Body of pancreas (tissue), 4 donors: ENCODE measurements at regions not wholly inside any gene's neighbourhood (a gene's known extent, or its start where the extent isn't known, plus 50 kb on each side); places are given as distances from the start of the nearest gene placed in this dataset.

ENCODE experiments used
- ATAC-seq: fragments of 150-250 bp; one replicate; pipeline ENCODE4 v1.9.1; 2016
- DNase-seq, 4 donors: peaks; one replicate each; pipeline ENCODE4 v3.0.0-alpha.2; 2019
- H3K27ac ChIP-seq, 4 donors: fragments of 200-600 bp; sonication (generic); 1 replicate in 3 of 4; 2 replicates in 1 of 4; pipeline versions ENCODE4 v1.5.1 to v1.6.1; 2016 to 2019; ENCODE audit warnings: mild to moderate bottlenecking in 1 of 4, mixed read lengths in 1 of 4, moderate library complexity in 1 of 4
- H3K27me3 ChIP-seq, 2 donors: fragments of 200-600 bp; sonication (generic); one replicate each; pipeline ENCODE4 v1.6.0; 2016; ENCODE audit warnings: mild to moderate bottlenecking in 1 of 2
- H3K36me3 ChIP-seq, 2 donors: fragments of 200-600 bp; sonication (generic); replicated peaks in 1 of 2; 2 replicates each; pipeline ENCODE4 v1.5.1; 2016; ENCODE audit warnings: low read depth in 2 of 2; ENCODE audit not compliant: insufficient read depth in 1 of 2
- H3K4me1 ChIP-seq: fragments of 200-600 bp; sonication (generic); one replicate; pipeline ENCODE4 v1.6.0; 2016
- H3K4me3 ChIP-seq, 2 donors: fragments of 200-600 bp; sonication (generic); 1 replicate in 1 of 2; 2 replicates in 1 of 2; pipeline ENCODE4 v1.5.1; 2016 to 2019
- H3K9me3 ChIP-seq, 3 donors: fragments of 200-600 bp; sonication (generic); 1 replicate in 2 of 3; 2 replicates in 1 of 3; pipeline ENCODE4 v1.5.1; 2016
- CTCF ChIP-seq, 7 experiments: fragments of 450-650 bp in 4 of 7; fragments of 200-600 bp in 3 of 7; sonication (generic) in 3 of 7; IDR thresholded peaks; one replicate each; pipeline ENCODE4 v1.5.1; 2016 to 2019; ENCODE audit warnings: antibody characterized with exemption in 7 of 7
- POLR2A ChIP-seq, 3 donors: fragments of 450-650 bp; IDR thresholded peaks; one replicate each; pipeline ENCODE4 v1.6.1; 2016; ENCODE audit warnings: antibody characterized with exemption in 3 of 3, mild to moderate bottlenecking in 2 of 3
- WGBS, 2 donors: methylation state at CpG; one replicate each; pipeline ENCODE4 v1.1.5; 2017; 5-methylcytosine and 5-hydroxymethylcytosine counted together
- intact Hi-C: fragments of 100-400 bp; cut with DNase I; formaldehyde crosslinking; loops from one replicate; pipeline ENCODE4 v1.15.1; 2023

GRCh38 chr17:53891726-53892125, 69.0 kb downstream of the KIF2B start:
- no peak for ATAC-seq
- 57 to 70% methylated on average over 4 of the region's 4 CpGs for WGBS, 2 donors
- Histone ChIP-seq H3K36me3 (no peaks in the 10 kb centered on the region), H3K9me3 (no peaks in the 10 kb centered on the region), H3K27ac (no peak overlapping the region), H3K4me3 (no peak overlapping the region), H3K27me3 (no peaks in the 10 kb centered on the region), H3K4me1 (no peaks in the 10 kb centered on the region)
- intact Hi-C loops, result no loop called here
- TF ChIP-seq POLR2A (IDR thresholded peaks at IDR 0.05), result no peak
- TF ChIP-seq CTCF (IDR thresholded peaks at IDR 0.05), result no peak
- no peak for DNase-seq

GRCh38 chr17:53892222-53892621, 69.5 kb downstream of the KIF2B start:
- Histone ChIP-seq H3K9me3 (no peaks in the 10 kb centered on the region), H3K27ac (no peak overlapping the region), H3K4me3 (no peak overlapping the region), H3K4me1 (no peaks in the 10 kb centered on the region), H3K36me3 (no peaks in the 10 kb centered on the region), H3K27me3 (no peaks in the 10 kb centered on the region)
- DNase-seq (no peak), ATAC-seq (no peak)
- 71 to 87% methylated on average over 3 of the region's 3 CpGs for WGBS, 2 donors
- TF ChIP-seq CTCF (IDR thresholded peaks at IDR 0.05) (no peak), POLR2A (IDR thresholded peaks at IDR 0.05) (no peak)
- intact Hi-C loops, result no loop called here

GRCh38 chr17:53894591-53894990, 71.9 kb downstream of the KIF2B start:
- Histone ChIP-seq H3K4me3 (no peak overlapping the region), H3K9me3 (no peaks in the 10 kb centered on the region), H3K36me3 (no peaks in the 10 kb centered on the region), H3K27me3 (no peaks in the 10 kb centered on the region), H3K4me1 (no peaks in the 10 kb centered on the region), H3K27ac (no peak overlapping the region)
- DNase-seq, result no peak
- intact Hi-C loops, result no loop called here
- 29 to 43% methylated on average over 1 of the region's 1 CpG for WGBS, 2 donors
- no peak for ATAC-seq
- no peak for TF ChIP-seq CTCF (IDR thresholded peaks at IDR 0.05)
- no peak for TF ChIP-seq POLR2A (IDR thresholded peaks at IDR 0.05)

- TF ChIP-seq POLR2A (IDR thresholded peaks at IDR 0.05), result no peak
- no peak for TF ChIP-seq CTCF (IDR thresholded peaks at IDR 0.05)
- intact Hi-C loops, result no loop called here
- Histone ChIP-seq H3K27me3 (no peaks in the 10 kb centered on the region), H3K4me1 (no peaks in the 10 kb centered on the region), H3K27ac (no peak overlapping the region), H3K36me3 (no peaks in the 10 kb centered on the region), H3K9me3 (no peaks in the 10 kb centered on the region), H3K4me3 (no peak overlapping the region)
- no peak for ATAC-seq
- WGBS, 2 donors, result 43 to 51% methylated on average over 1 of the region's 1 CpG
- no peak for DNase-seq
These were observed 73.3 kb downstream of the KIF2B start for GRCh38 chr17:53896047-53896446.

- intact Hi-C loops, result no loop called here
- DNase-seq (no peak), ATAC-seq (no peak)
- Histone ChIP-seq H3K4me3 (no peak overlapping the region), H3K27ac (no peak overlapping the region), H3K4me1 (no peaks in the 10 kb centered on the region), H3K36me3 (no peaks in the 10 kb centered on the region), H3K9me3 (peaks cover 0 to 8% (median 0%) of the 10 kb centered on the region in 3 donors), H3K27me3 (no peaks in the 10 kb centered on the region)
- TF ChIP-seq POLR2A (IDR thresholded peaks at IDR 0.05) (no peak), CTCF (IDR thresholded peaks at IDR 0.05) (no peak)
- WGBS, 2 donors, result 73 to 86% methylated on average over 1 of the region's 1 CpG
These were observed 78.2 kb downstream of the KIF2B start for GRCh38 chr17:53900951-53901350.
